ENCODE measurements at regions not wholly inside any gene's neighbourhood (a gene's known extent, or its start where the extent isn't known, plus 50 kb on each side); places are given as distances from the start of the nearest gene placed in this dataset.

DNA sequence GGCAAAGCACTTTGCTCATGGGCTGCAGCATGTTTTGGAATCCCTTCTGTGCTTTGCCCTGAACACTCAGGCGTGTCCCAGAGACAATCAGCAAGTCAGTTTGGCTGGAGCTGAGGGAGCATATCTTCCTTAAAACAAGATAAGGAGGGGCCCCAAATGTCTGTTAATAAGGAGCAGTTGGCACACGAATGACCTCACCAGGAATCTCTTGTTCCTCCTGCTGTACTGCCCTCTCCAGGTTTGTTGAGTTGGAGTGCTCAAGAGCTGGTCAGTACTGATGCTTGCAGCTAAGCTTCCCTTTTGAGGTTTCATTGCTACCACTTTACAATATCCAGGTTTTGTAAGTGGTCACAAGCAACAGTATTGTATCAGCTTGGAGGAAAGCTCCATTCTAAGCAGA, 101.3 kb upstream of the EGFLAM start:
- H3K27me3 ChIP-seq (ENCODE audit: insufficient read depth): no peaks in the 10 kb centered on the region
- H3K27me3 Mint-ChIP-seq (ENCODE audit: insufficient read depth, low read depth, poor library complexity): peaks cover 3% of the 10 kb centered on the region
- no peaks in the 10 kb centered on the region for H3K36me3 Mint-ChIP-seq (ENCODE audit: low read depth)
- H3K79me2 ChIP-seq (replicated peaks; ENCODE audit: insufficient read depth): no peaks in the 10 kb centered on the region
- TF ChIP-seq CTCF (conservative IDR thresholded peaks at IDR 0.05; ENCODE audit: low read depth in 2 of 2): peak in 1 of 2 experiments; percentile 45; a peak in 3 of 4 replicates
- TF ChIP-seq STAT1 (IDR thresholded peaks at IDR 0.05; ENCODE audit: unreplicated experiment): no peak
- H3K4me3 ChIP-seq: no peak overlapping the region
- DNase-seq (ENCODE audit: low spot score) (peak; percentile 13), ATAC-seq (peak; percentile 35; the same call in 2 of the 3 replicates)
- H3K4me2 ChIP-seq: no peak overlapping the region
- no peaks in the 10 kb centered on the region for H3F3A ChIP-seq (replicated peaks; ENCODE audit: low read depth)
- H3K27ac ChIP-seq (ENCODE audit: low read depth): no peak overlapping the region
- no peaks in the 10 kb centered on the region for H3K36me3 ChIP-seq (ENCODE audit: insufficient read depth)
- H3K27ac Mint-ChIP-seq: no peak overlapping the region
- no peaks in the 10 kb centered on the region for H4K20me1 ChIP-seq (replicated peaks; ENCODE audit: insufficient read depth)
- no peaks in the 10 kb centered on the region for H3K9me3 Mint-ChIP-seq
- H3K4me3 Mint-ChIP-seq: no peak overlapping the region
- no peaks in the 10 kb centered on the region for H3K4me1 Mint-ChIP-seq
- no peaks in the 10 kb centered on the region for H3K4me1 ChIP-seq (ENCODE audit: insufficient read depth)
- H3K9me2 ChIP-seq (ENCODE audit: insufficient read depth): peaks cover 6% of the 10 kb centered on the region
- H2AFZ ChIP-seq: 0 out of 2 replicates have a peak overlapping the region, but pooled peaks have one; percentile 45

DNA sequence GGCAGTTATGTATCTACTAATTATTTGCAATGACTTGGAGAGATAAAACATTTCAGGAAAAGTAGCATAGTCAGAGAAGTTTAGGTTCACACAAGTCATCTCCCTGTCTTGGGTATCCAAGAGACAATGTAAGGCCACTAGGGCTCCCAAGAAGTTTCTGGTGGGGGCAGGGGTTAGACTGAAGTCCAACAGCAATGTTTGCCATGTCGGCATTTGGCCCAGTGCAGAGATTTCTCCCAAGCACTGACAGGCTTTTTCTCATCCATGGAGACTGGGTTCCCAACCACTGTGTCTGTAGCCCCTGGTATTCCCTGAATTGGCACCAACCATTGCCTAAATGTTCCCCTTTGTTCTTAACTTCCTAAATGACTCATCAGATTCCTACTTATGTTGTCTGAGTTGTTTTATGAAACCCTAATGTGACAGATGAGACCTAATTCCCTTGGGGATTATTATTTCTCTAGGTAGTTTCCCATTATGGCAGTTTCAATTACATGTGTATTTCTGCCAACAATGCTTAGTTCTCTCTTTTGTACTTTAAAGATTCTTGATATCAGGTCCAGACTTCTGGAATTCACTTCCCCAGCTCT, 103.6 kb upstream of the EGFLAM start:
- Histone ChIP-seq H3K4me3 (no peak overlapping the region), H3K27ac (ENCODE audit: low read depth) (no peak overlapping the region), H2AFZ (no peak overlapping the region; the same call in 1 of the 2 replicates), H3K36me3 (ENCODE audit: insufficient read depth) (no peaks in the 10 kb centered on the region), H4K20me1 (replicated peaks; ENCODE audit: insufficient read depth) (no peaks in the 10 kb centered on the region), H3K79me2 (replicated peaks; ENCODE audit: insufficient read depth) (no peaks in the 10 kb centered on the region), H3K4me2 (no peak overlapping the region), H3F3A (replicated peaks; ENCODE audit: low read depth) (no peaks in the 10 kb centered on the region), H3K9me2 (ENCODE audit: insufficient read depth) (peaks cover 6% of the 10 kb centered on the region), H3K4me1 (ENCODE audit: insufficient read depth) (no peaks in the 10 kb centered on the region), H3K27me3 (ENCODE audit: insufficient read depth) (no peaks in the 10 kb centered on the region)
- Mint-ChIP-seq H3K36me3 (ENCODE audit: low read depth) (no peaks in the 10 kb centered on the region), H3K4me3 (no peak overlapping the region), H3K4me1 (no peaks in the 10 kb centered on the region), H3K9me3 (no peaks in the 10 kb centered on the region), H3K27ac (no peak overlapping the region), H3K27me3 (ENCODE audit: insufficient read depth, low read depth, poor library complexity) (no peaks in the 10 kb centered on the region)
- ATAC-seq (no peak), DNase-seq (ENCODE audit: low spot score) (no peak)
- TF ChIP-seq POLR2AphosphoS5 (IDR thresholded peaks at IDR 0.05; ENCODE audit: low read depth): no peak
- TF ChIP-seq ZNF114 (CRISPR knock-in tag; IDR thresholded peaks at IDR 0.05): no peak
- TF ChIP-seq, protein P1, sequence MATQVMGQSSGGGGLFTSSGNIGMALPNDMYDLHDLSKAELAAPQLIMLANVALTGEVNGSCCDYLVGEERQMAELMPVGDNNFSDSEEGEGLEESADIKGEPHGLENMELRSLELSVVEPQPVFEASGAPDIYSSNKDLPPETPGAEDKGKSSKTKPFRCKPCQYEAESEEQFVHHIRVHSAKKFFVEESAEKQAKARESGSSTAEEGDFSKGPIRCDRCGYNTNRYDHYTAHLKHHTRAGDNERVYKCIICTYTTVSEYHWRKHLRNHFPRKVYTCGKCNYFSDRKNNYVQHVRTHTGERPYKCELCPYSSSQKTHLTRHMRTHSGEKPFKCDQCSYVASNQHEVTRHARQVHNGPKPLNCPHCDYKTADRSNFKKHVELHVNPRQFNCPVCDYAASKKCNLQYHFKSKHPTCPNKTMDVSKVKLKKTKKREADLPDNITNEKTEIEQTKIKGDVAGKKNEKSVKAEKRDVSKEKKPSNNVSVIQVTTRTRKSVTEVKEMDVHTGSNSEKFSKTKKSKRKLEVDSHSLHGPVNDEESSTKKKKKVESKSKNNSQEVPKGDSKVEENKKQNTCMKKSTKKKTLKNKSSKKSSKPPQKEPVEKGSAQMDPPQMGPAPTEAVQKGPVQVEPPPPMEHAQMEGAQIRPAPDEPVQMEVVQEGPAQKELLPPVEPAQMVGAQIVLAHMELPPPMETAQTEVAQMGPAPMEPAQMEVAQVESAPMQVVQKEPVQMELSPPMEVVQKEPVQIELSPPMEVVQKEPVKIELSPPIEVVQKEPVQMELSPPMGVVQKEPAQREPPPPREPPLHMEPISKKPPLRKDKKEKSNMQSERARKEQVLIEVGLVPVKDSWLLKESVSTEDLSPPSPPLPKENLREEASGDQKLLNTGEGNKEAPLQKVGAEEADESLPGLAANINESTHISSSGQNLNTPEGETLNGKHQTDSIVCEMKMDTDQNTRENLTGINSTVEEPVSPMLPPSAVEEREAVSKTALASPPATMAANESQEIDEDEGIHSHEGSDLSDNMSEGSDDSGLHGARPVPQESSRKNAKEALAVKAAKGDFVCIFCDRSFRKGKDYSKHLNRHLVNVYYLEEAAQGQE (IDR thresholded peaks at IDR 0.05; ENCODE audit: unreplicated experiment): no peak
- no peak for TF ChIP-seq JUNB (IDR thresholded peaks at IDR 0.05; ENCODE audit: unreplicated experiment)
- TF ChIP-seq CTCF (conservative IDR thresholded peaks at IDR 0.05; ENCODE audit: low read depth in 2 of 2): no peak
- TF ChIP-seq EZH2 (IDR thresholded peaks at IDR 0.05; ENCODE audit: low read depth, unreplicated experiment): no peak
- no peak for TF ChIP-seq CREB1 (CRISPR knock-in tag; IDR thresholded peaks at IDR 0.05; ENCODE audit: low read depth)
- TF ChIP-seq EZH2phosphoT487 (IDR thresholded peaks at IDR 0.05; ENCODE audit: unreplicated experiment): no peak
- TF ChIP-seq ZNF331 (CRISPR knock-in tag; IDR thresholded peaks at IDR 0.05; ENCODE audit: low read depth): no peak
- TF ChIP-seq STAT1 (IDR thresholded peaks at IDR 0.05; ENCODE audit: unreplicated experiment): no peak
